ENCODE measurements at regions not wholly inside any gene's neighbourhood (a gene's known extent, or its start where the extent isn't known, plus 50 kb on each side); places are given as distances from the start of the nearest gene placed in this dataset.

DNA sequence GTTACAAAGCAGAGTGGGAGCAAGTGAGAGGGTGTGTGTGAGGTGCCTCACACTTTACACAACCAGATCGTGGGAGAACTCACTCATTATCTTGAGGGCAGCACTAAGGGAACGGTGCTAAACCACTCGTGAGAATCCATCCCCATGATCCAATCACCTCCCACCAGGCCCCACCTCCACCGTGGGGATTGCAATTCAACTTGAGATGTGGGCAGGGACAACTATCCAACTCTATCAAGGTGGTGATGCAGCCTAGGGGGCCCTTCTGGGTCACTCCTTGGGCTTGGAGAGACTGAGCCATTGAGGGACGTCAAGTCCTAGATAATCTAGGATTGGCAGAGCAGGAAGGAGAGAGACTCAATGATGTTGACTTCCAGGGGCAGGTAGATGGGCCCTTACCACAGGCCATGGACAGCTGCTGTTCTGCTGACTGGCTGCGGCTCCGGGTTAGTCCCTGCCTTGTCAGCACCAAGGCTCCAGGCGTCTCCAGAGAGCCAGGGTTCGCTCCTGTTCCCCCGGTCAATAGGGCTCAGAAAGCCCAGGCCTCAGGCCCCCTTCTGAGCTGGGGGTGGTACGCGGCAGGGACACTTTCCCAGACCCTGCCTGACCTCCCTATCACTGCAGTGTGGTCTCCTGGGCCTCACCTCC is 193.2 kb upstream of the HS6ST1 start:
- TF ChIP-seq, protein P1, sequence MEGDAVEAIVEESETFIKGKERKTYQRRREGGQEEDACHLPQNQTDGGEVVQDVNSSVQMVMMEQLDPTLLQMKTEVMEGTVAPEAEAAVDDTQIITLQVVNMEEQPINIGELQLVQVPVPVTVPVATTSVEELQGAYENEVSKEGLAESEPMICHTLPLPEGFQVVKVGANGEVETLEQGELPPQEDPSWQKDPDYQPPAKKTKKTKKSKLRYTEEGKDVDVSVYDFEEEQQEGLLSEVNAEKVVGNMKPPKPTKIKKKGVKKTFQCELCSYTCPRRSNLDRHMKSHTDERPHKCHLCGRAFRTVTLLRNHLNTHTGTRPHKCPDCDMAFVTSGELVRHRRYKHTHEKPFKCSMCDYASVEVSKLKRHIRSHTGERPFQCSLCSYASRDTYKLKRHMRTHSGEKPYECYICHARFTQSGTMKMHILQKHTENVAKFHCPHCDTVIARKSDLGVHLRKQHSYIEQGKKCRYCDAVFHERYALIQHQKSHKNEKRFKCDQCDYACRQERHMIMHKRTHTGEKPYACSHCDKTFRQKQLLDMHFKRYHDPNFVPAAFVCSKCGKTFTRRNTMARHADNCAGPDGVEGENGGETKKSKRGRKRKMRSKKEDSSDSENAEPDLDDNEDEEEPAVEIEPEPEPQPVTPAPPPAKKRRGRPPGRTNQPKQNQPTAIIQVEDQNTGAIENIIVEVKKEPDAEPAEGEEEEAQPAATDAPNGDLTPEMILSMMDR (IDR thresholded peaks at IDR 0.05): no peak
- no peak for DNase-seq (ENCODE audit: low spot score in 2 of 2)
- Histone ChIP-seq H3K27me3 (no peaks in the 10 kb centered on the region), H3K9me3 (no peaks in the 10 kb centered on the region), H3K27ac (no peak overlapping the region), H3K36me3 (no peaks in the 10 kb centered on the region), H3K4me3 (no peak overlapping the region), H3K4me1 (no peaks in the 10 kb centered on the region)
- intact Hi-C loops (cut with DNase I): no loop called here

DNA sequence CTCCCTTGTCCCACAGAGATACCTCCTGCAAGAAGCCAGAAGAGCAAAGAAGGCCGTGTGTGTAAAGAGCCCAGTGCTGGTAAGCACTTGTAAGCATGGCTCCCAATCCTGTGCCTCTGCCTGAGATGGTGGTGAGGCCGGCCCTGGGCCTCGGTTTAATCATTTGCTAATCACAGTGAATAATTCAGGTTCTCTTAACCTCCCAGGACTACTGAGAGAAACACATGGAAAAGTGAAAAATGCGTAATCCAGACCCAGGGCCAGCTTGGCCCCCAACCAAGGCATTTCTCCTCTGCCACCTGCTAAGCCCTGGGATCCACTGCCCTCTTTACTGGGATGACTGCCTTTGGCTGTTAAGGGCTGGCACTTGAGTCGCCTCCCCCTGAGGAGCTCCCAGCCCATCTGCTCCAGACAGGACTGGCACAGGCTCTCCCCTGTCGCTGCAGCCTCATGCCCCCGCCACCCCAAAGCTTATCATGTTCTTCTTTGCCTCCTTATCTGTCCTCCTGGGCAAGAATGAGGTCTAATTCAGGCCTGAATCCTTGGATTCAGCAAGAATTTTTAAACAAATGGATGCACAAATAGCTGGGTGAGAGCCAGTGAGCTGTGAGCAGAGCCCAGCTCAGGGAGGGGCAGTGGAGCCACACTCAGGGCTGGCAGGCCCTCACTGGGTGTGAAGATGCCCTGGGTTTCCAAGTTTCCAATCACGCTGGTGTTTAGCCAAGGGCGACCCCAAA is 193.9 kb upstream of the HS6ST1 start:
- Histone ChIP-seq H3K4me3 (no peak overlapping the region), H3K4me1 (no peaks in the 10 kb centered on the region), H3K9me3 (no peaks in the 10 kb centered on the region), H3K36me3 (no peaks in the 10 kb centered on the region), H3K27ac (no peak overlapping the region), H3K27me3 (no peaks in the 10 kb centered on the region)
- no peak for DNase-seq (ENCODE audit: low spot score in 2 of 2)
- intact Hi-C loops (cut with DNase I): no loop called here
- TF ChIP-seq, protein P1 (IDR thresholded peaks at IDR 0.05): no peak

DNA sequence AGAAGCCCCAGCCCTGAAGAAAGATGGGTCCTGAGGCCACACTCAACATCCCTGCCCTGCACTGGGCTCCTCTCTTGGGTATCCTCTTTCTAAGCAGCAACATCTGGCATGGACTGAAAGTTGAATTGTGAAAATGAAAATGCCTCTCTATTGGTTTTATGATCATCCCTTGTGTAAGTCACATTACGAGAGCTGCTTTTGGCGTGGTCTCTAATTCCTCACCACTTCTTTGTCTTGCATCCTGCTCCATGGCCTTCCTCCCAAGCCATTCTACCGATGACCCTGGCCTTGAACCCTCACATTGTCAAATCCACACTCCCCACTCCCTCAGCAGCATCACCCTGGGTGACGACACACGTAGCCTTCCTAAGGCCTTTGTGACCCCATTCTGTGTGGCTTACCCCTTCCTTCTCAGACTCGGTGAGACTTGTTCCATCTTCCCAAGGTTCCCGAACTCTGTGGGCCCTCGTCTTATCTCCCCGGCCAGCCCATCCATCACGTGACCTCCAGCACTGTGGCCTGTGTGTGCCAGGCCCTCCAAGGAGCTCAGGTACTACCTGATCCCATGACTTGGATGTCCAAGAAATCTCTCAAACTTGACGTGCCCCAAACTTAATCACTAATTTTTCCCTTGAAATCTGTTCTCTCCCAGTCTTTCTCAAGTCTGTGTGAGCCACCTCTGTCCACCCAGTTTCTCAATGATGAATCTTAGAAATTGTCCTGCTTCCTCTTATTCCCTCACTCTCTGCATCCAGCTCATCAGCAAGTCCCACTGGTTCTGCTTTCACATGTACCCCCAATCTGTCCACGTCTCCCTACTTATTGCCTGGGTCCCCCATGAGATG is 194.7 kb upstream of the HS6ST1 start:
- Histone ChIP-seq H3K4me3 (no peak overlapping the region), H3K9me3 (no peaks in the 10 kb centered on the region), H3K27ac (no peak overlapping the region), H3K4me1 (no peaks in the 10 kb centered on the region), H3K27me3 (no peaks in the 10 kb centered on the region), H3K36me3 (no peaks in the 10 kb centered on the region)
- no peak for DNase-seq (ENCODE audit: low spot score in 2 of 2)
- intact Hi-C loops (cut with DNase I): no loop called here
- TF ChIP-seq, protein P1 (IDR thresholded peaks at IDR 0.05): no peak

DNA sequence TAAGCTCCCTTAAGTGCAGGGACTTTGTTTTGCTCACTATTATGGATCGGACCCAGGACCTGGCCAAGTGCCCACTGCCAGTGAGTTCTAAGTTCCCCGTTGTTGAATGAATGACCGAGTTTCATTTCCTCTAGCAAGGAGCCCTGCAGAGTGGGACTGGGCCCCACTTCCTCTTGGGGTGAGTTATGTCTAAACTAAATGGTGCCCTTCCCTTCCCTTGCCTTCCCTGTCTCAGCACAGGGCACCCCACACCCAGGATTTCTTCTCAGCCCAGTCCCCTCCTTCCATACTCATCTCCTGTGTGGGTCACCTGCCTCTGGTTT is 195.3 kb upstream of the HS6ST1 start:
- no peak for DNase-seq (ENCODE audit: low spot score in 2 of 2)
- intact Hi-C loops (cut with DNase I): no loop called here
- no peaks in the 10 kb centered on the region for H3K9me3 ChIP-seq
- H3K27me3 ChIP-seq: no peaks in the 10 kb centered on the region
- H3K4me1 ChIP-seq: no peaks in the 10 kb centered on the region
- H3K4me3 ChIP-seq: no peak overlapping the region
- TF ChIP-seq, protein P1 (IDR thresholded peaks at IDR 0.05): no peak
- H3K27ac ChIP-seq: no peak overlapping the region
- H3K36me3 ChIP-seq: no peaks in the 10 kb centered on the region

DNA sequence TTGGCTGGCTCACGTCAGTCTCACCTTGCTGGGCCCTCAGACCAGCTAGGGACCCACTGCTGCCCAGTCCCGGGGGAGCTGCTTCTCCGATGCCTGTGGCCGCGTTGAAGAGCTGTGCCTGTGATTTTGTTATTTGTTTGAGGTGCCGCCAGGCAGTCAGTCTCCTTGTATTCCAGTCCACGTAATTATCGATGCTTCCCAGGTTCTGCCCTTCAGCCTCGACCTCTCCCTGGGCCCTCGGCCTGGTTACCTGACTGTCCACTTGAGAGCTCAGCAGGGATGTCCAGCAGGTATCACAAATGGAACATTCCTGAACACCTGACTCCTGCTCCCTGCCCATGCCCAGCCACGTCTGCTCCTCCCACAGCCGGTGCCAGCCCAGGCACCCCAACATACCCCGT is 195.9 kb upstream of the HS6ST1 start:
- Histone ChIP-seq H3K9me3 (no peaks in the 10 kb centered on the region), H3K27me3 (no peaks in the 10 kb centered on the region), H3K4me1 (no peaks in the 10 kb centered on the region), H3K36me3 (no peaks in the 10 kb centered on the region), H3K4me3 (no peak overlapping the region), H3K27ac (no peak overlapping the region)
- DNase-seq (ENCODE audit: low spot score in 2 of 2): no peak
- TF ChIP-seq, protein P1 (IDR thresholded peaks at IDR 0.05): no peak
- intact Hi-C loops (cut with DNase I): no loop called here
